OCI-LY3 (cell line): ENCODE measurements at regions not wholly inside any gene's neighbourhood (a gene's known extent, or its start where the extent isn't known, plus 50 kb on each side); places are given as distances from the start of the nearest gene placed in this dataset.

Experiments used
- H2AFZ ChIP-seq: fragments of 200-600, 300-600 bp; shearing (Covaris generic); 2 replicates; pipeline ENCODE4 v1.6.0; 2014; ENCODE audit warnings: antibody characterized with exemption, low read depth, low read length
- H3K27ac ChIP-seq: fragments of 200-600, 300-600 bp; sonication (generic); 2 replicates; pipeline ENCODE4 v1.5.1; 2014; ENCODE audit warnings: mild to moderate bottlenecking, low read length, moderate library complexity, mixed read lengths
- H3K27me3 ChIP-seq: fragments of 200-600, 300-600 bp; sonication (generic); 2 replicates; pipeline ENCODE4 v1.6.1; 2014; ENCODE audit warnings: low read depth, low read length, mixed read lengths
- H3K36me3 ChIP-seq: fragments of 200-600, 300-600 bp; sonication (generic); replicated peaks from 2 replicates; pipeline ENCODE3; 2014; ENCODE audit warnings: low read depth, low read length, mixed read lengths
- H3K4me1 ChIP-seq: fragments of 300-600, 200-600 bp; sonication (generic); 2 replicates; pipeline ENCODE4 v1.6.1; 2014; ENCODE audit warnings: low read length, mixed read lengths
- H3K4me2 ChIP-seq: fragments of 200-600, 300-600 bp; sonication (generic); 2 replicates; pipeline ENCODE4 v1.6.1; 2014; ENCODE audit warnings: low read length, mixed read lengths
- H3K4me3 ChIP-seq: fragments of 300-600, 200-600 bp; sonication (generic); 2 replicates; pipeline ENCODE4 v1.5.1; 2014; ENCODE audit warnings: antibody characterized with exemption, mild to moderate bottlenecking, low read length, moderate library complexity
- H3K79me2 ChIP-seq: fragments of 300-600, 200-600 bp; shearing (Covaris generic); 2 replicates; pipeline ENCODE4 v1.6.1; 2014; ENCODE audit warnings: mild to moderate bottlenecking, low read length, mixed read lengths
- H3K9ac ChIP-seq: fragments of 300-600, 200-600 bp; shearing (Covaris generic); 2 replicates; pipeline ENCODE4 v1.6.0; 2014; ENCODE audit warnings: mild to moderate bottlenecking, low read length, moderate library complexity
- H3K9me3 ChIP-seq: fragments of 200-600, 300-600 bp; shearing (Covaris generic); 2 replicates; pipeline ENCODE4 v1.6.1; 2014; ENCODE audit warnings: low read length, mixed read lengths; ENCODE audit not compliant: insufficient read depth
- H4K20me1 ChIP-seq: fragments of 200-600, 300-600 bp; sonication (generic); 2 replicates; pipeline ENCODE4 v1.6.1; 2016; ENCODE audit warnings: low read length, mixed read lengths; ENCODE audit not compliant: insufficient read depth
- CTCF ChIP-seq: fragments of 200-600, 300-600 bp; sonication (generic); IDR thresholded peaks from 2 replicates; pipeline ENCODE4 v1.5.1; 2014; ENCODE audit warnings: antibody characterized with exemption, low read length, low read depth
- EZH2phosphoT487 ChIP-seq: fragments of 200-600 bp; shearing (Covaris generic); IDR thresholded peaks from 2 replicates; pipeline ENCODE4 v1.6.1; 2018; ENCODE audit warnings: antibody characterized with exemption, mixed run types, low read depth

DNA sequence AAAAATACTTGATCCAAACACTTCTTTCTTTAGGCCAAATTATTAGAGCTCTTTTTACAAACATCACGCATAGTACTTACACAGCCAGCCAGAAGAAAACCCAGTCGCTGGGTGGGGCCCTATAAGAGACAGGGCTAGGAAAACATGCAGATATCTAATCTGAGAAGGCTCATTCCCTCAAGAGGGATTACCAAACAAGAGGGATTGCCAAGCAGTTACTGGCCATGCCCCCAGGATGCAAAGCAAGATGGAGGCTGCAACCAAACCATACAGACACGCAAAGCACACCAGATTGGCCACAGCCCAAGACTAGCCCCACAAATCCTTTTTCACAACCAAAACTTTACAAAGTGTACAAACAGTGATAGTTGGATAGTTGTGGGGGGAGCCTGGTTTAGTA lies 1235.4 kb upstream of the GJE1 start:
- H2AFZ ChIP-seq = no peak overlapping the region
- H3K36me3 ChIP-seq = no peaks in the 10 kb centered on the region
- no peaks in the 10 kb centered on the region for H4K20me1 ChIP-seq
- no peaks in the 10 kb centered on the region for H3K27me3 ChIP-seq
- H3K9me3 ChIP-seq = no peaks in the 10 kb centered on the region
- no peak overlapping the region for H3K4me2 ChIP-seq
- no peak overlapping the region for H3K9ac ChIP-seq
- TF ChIP-seq CTCF (no peak), EZH2phosphoT487 (no peak)
- no peak overlapping the region for H3K27ac ChIP-seq
- no peaks in the 10 kb centered on the region for H3K4me1 ChIP-seq
- no peak overlapping the region for H3K4me3 ChIP-seq
- no peaks in the 10 kb centered on the region for H3K79me2 ChIP-seq

- Histone ChIP-seq H2AFZ (no peak overlapping the region), H3K36me3 (no peaks in the 10 kb centered on the region), H3K4me3 (no peak overlapping the region), H4K20me1 (no peaks in the 10 kb centered on the region), H3K27me3 (no peaks in the 10 kb centered on the region), H3K4me1 (no peaks in the 10 kb centered on the region), H3K4me2 (no peak overlapping the region), H3K9ac (no peak overlapping the region), H3K79me2 (no peaks in the 10 kb centered on the region), H3K27ac (no peak overlapping the region), H3K9me3 (no peaks in the 10 kb centered on the region)
- TF ChIP-seq CTCF (no peak), EZH2phosphoT487 (no peak)
Observed at GRCh38 chr6:140893432-140893831, 1239.3 kb upstream of the GJE1 start.

GRCh38 chr6:140879946-140880345 lies 1252.8 kb upstream of the GJE1 start:
- no peak overlapping the region for H3K4me2 ChIP-seq
- H3K9ac ChIP-seq = no peak overlapping the region

GRCh38 chr6:140874066-140874465 lies 1258.7 kb upstream of the GJE1 start:
- H3K79me2 ChIP-seq = no peaks in the 10 kb centered on the region

More at GRCh38 chr6:140879946-140880345, 1252.8 kb upstream of the GJE1 start:
- no peaks in the 10 kb centered on the region for H4K20me1 ChIP-seq
- no peak overlapping the region for H3K27ac ChIP-seq
- H3K4me3 ChIP-seq = no peak overlapping the region
- no peaks in the 10 kb centered on the region for H3K4me1 ChIP-seq
- no peaks in the 10 kb centered on the region for H3K9me3 ChIP-seq
- H2AFZ ChIP-seq = no peak overlapping the region
- H3K27me3 ChIP-seq = no peaks in the 10 kb centered on the region
- H3K79me2 ChIP-seq = no peaks in the 10 kb centered on the region
- no peak for TF ChIP-seq EZH2phosphoT487
- TF ChIP-seq CTCF = no peak
- no peaks in the 10 kb centered on the region for H3K36me3 ChIP-seq

DNA sequence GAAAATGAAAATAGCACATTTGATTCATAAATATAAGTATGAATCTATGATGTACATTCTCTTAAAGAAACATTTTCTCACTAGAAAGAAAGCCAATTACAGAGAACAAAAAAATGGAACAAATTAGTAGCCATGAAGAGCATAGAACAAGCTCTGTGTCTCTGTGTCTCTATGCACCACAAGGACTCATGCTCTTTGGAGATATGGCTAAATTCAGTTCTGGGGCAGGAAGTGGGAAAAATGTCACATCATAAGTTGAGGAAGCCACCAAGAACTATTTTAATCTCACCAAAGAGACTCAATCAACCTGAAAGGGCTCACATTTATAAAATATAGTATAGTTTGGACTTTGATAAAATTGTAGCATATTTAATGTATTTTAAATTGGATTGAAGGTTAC lies 1259.8 kb upstream of the GJE1 start:
- no peak for TF ChIP-seq CTCF
- TF ChIP-seq EZH2phosphoT487 = no peak
- no peak overlapping the region for H3K4me2 ChIP-seq
- H3K9me3 ChIP-seq = no peaks in the 10 kb centered on the region
- H2AFZ ChIP-seq = no peak overlapping the region
- no peak overlapping the region for H3K4me3 ChIP-seq
- H3K27me3 ChIP-seq = no peaks in the 10 kb centered on the region
- no peaks in the 10 kb centered on the region for H3K4me1 ChIP-seq
- no peaks in the 10 kb centered on the region for H3K79me2 ChIP-seq
- H3K9ac ChIP-seq = no peak overlapping the region
- no peak overlapping the region for H3K27ac ChIP-seq
- H4K20me1 ChIP-seq = no peaks in the 10 kb centered on the region
- H3K36me3 ChIP-seq = no peaks in the 10 kb centered on the region

More at GRCh38 chr6:140874066-140874465, 1258.7 kb upstream of the GJE1 start:
- TF ChIP-seq EZH2phosphoT487 = no peak
- Histone ChIP-seq H3K4me1 (no peaks in the 10 kb centered on the region), H3K36me3 (no peaks in the 10 kb centered on the region), H2AFZ (no peak overlapping the region), H3K4me2 (no peak overlapping the region), H3K27me3 (no peaks in the 10 kb centered on the region), H3K9ac (no peak overlapping the region), H3K27ac (no peak overlapping the region), H3K4me3 (no peak overlapping the region), H3K9me3 (no peaks in the 10 kb centered on the region), H4K20me1 (no peaks in the 10 kb centered on the region)
